Esophagus squamous epithelium (tissue), 5 donors: ENCODE measurements at regions not wholly inside any gene's neighbourhood (a gene's known extent, or its start where the extent isn't known, plus 50 kb on each side); places are given as distances from the start of the nearest gene placed in this dataset.

ENCODE experiments used
- DNase-seq: peaks from one replicate; lab custom pipeline; 2025; lab: John Stamatoyannopoulos, UW
- H3K27ac ChIP-seq, 4 donors: fragments of 200-600 bp; sonication (generic); one replicate each; pipeline ENCODE4 v1.5.1; 2016 to 2019; ENCODE audit warnings: mild to moderate bottlenecking in 1 of 4
- H3K27me3 ChIP-seq, 4 donors: fragments of 200-600 bp; sonication (generic); 1 replicate in 3 of 4; 2 replicates in 1 of 4; pipeline versions ENCODE4 v1.5.1 to v1.6.0; 2017 to 2021; ENCODE audit warnings: antibody characterized with exemption in 1 of 4
- H3K36me3 ChIP-seq, 3 donors: fragments of 200-600 bp; sonication (generic); one replicate each; pipeline ENCODE4 v1.5.1; 2016 to 2019
- H3K4me1 ChIP-seq, 3 donors: fragments of 200-600 bp; sonication (generic); one replicate each; pipeline ENCODE4 v1.5.1; 2017 to 2019
- H3K4me3 ChIP-seq, 4 donors: fragments of 200-600 bp; sonication (generic); 1 replicate in 3 of 4; 2 replicates in 1 of 4; pipeline ENCODE4 v1.5.1; 2016 to 2019; ENCODE audit warnings: mild to moderate bottlenecking in 2 of 4, moderate library complexity in 1 of 4
- H3K9me3 ChIP-seq, 3 donors: fragments of 200-600 bp; sonication (generic); one replicate each; pipeline ENCODE4 v1.5.1; 2016 to 2019
- CTCF ChIP-seq, 6 experiments: fragments of 450-650 bp in 4 of 6; fragments of 200-600 bp in 2 of 6; sonication (generic) in 2 of 6; IDR thresholded peaks; one replicate each; pipeline ENCODE4 v1.5.1; 2016 to 2019; ENCODE audit warnings: antibody characterized with exemption in 6 of 6, mild to moderate bottlenecking in 4 of 6, moderate library complexity in 4 of 6
- POLR2A ChIP-seq, 4 donors: fragments of 450-650 bp; IDR thresholded peaks; one replicate each; pipeline ENCODE4 v1.6.1; 2017; ENCODE audit warnings: antibody characterized with exemption in 4 of 4, mild to moderate bottlenecking in 4 of 4, moderate library complexity in 3 of 4
- WGBS, 2 donors: methylation state at CpG; one replicate each; pipeline ENCODE4 v1.1.5; 2018; 5-methylcytosine and 5-hydroxymethylcytosine counted together
- intact Hi-C: fragments of 100-400 bp; cut with DNase I; formaldehyde crosslinking; loops from one replicate; pipeline ENCODE4 v1.15.0; 2022
- donor health status: DM: yes; HTN: yes; CAD: no.

DNA sequence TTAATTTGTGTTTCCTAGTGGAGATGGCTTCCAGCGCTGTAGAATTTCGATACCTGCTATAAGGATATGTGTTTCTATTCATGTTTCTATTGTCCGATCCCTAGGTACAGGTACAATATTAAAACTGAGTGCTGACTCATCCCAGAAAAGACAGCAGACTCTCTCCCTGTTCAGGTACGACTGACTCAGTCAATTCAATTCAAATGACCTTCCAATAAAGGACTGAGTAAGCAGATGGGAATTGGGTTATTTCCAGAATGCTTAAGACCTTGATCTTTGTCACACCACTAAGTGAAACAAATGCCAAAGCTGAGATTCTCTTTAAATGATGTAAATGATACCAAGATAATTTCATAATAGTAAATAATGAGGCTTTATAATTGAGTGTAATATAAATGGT is 1596.9 kb downstream of the RPA4 start:
- 64 to 68% methylated on average over 2 to 4 of the region's 4 CpGs for whole genome bisulfite sequencing, 2 donors
- Histone ChIP-seq H3K36me3 (no peaks in the 10 kb centered on the region), H3K4me3 (no peak overlapping the region), H3K9me3 (no peaks in the 10 kb centered on the region), H3K27ac (no peak overlapping the region), H3K4me1 (no peaks in the 10 kb centered on the region), H3K27me3 (no peaks in the 10 kb centered on the region)
- DNase-seq: no peak
- TF ChIP-seq CTCF (IDR thresholded peaks at IDR 0.05) (no peak), POLR2A (IDR thresholded peaks at IDR 0.05) (no peak)
- intact Hi-C loops: no loop called here

GRCh38 chrX:98481636-98482035 is 1597.9 kb downstream of the RPA4 start:
- intact Hi-C loops: no loop called here
- TF ChIP-seq POLR2A (IDR thresholded peaks at IDR 0.05) (no peak), CTCF (IDR thresholded peaks at IDR 0.05) (no peak)
- no peak for DNase-seq
- Histone ChIP-seq H3K4me1 (no peaks in the 10 kb centered on the region), H3K36me3 (no peaks in the 10 kb centered on the region), H3K27ac (no peak overlapping the region), H3K9me3 (no peaks in the 10 kb centered on the region), H3K4me3 (no peak overlapping the region), H3K27me3 (no peaks in the 10 kb centered on the region)
- 68 to 78% methylated on average over 3 of the region's 3 CpGs for WGBS, 2 donors

DNA sequence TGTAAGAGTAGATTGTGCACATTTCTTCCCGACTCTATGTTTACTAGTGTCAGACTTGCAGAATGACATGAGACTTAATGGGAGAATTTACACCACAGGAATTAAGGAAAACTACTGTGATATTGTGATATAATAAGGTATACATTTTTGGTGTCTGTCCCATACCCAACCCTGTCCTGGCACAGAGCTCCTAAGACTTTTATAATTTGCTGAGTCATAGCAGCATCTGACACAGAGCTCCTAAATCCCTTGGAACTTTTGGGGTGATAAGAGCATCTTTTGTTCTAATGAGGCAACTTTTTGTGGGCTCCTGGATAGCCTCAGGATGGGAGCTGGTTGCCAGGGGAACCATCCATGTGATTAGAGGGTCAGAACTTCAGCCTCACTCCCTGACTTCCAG is 1607.0 kb downstream of the RPA4 start:
- 65 to 86% methylated on average over 1 of the region's 1 CpG for WGBS, 2 donors
- Histone ChIP-seq H3K36me3 (no peaks in the 10 kb centered on the region), H3K4me1 (no peaks in the 10 kb centered on the region), H3K27ac (no peak overlapping the region), H3K4me3 (no peak overlapping the region), H3K27me3 (no peaks in the 10 kb centered on the region), H3K9me3 (no peaks in the 10 kb centered on the region)
- no peak for DNase-seq
- TF ChIP-seq POLR2A (IDR thresholded peaks at IDR 0.05) (no peak), CTCF (IDR thresholded peaks at IDR 0.05) (no peak)
- intact Hi-C loops: no loop called here

DNA sequence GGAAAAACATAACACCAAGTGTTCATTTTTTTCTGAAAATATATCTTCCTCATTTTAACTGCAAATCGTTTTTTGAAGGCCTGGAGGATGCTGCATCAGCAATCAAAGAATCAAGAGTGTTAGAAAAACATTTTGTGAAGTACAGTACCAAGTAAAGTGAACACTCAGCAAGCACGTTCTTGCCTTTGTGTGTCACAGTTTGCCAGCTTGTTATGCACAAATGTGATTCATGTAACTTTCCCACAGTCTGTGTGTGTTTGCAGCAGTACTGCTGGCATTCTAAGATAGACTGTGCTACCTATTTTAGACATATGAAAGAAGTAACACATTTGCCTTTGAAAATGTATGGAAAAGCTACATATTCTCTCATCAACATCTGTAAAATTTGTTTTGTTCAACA is 1617.7 kb downstream of the RPA4 start:
- TF ChIP-seq POLR2A (IDR thresholded peaks at IDR 0.05) (no peak), CTCF (IDR thresholded peaks at IDR 0.05) (no peak)
- Histone ChIP-seq H3K27ac (no peak overlapping the region), H3K27me3 (no peaks in the 10 kb centered on the region), H3K36me3 (no peaks in the 10 kb centered on the region), H3K4me1 (no peaks in the 10 kb centered on the region), H3K9me3 (no peaks in the 10 kb centered on the region), H3K4me3 (no peak overlapping the region)
- no peak for DNase-seq
- 9 to 20% methylated on average over 2 of the region's 2 CpGs for WGBS, 2 donors
- intact Hi-C loops: no loop called here

DNA sequence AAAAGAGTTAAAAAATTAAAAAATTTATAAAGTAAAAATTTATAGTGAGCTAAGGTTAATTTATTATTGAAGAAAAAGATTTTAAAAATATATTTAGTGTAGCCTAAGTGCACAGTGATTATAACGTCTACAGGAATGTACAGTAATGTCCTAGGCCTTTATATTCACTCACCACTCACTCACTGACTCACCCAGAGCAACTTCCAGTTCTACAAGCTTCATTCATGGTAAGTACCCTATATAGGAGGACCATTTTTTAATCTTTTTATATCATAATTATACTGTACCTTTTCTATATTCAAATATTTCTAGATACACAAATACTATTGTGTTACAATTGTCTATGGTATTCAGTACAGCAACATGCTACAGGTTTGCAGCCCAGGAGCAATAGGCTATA is 1623.2 kb downstream of the RPA4 start:
- no peaks in the 10 kb centered on the region for H3K27me3 ChIP-seq
- no peak for DNase-seq
- no peaks in the 10 kb centered on the region for H3K36me3 ChIP-seq
- no peaks in the 10 kb centered on the region for H3K9me3 ChIP-seq
- no peak overlapping the region for H3K4me3 ChIP-seq
- TF ChIP-seq CTCF (IDR thresholded peaks at IDR 0.05) (no peak), POLR2A (IDR thresholded peaks at IDR 0.05) (no peak)
- WGBS, 2 donors: 56 to 64% methylated on average over 1 of the region's 1 CpG
- H3K27ac ChIP-seq: no peak overlapping the region
- H3K4me1 ChIP-seq: no peaks in the 10 kb centered on the region
- intact Hi-C loops: no loop called here
